H9 (cell line): ENCODE measurements at regions not wholly inside any gene's neighbourhood (a gene's known extent, or its start where the extent isn't known, plus 50 kb on each side); places are given as distances from the start of the nearest gene placed in this dataset.

Experiments used
- DNase-seq: peaks from one replicate; pipeline ENCODE4 v3.0.0-alpha.2; 2017
- H2AFZ ChIP-seq: one replicate; pipeline ENCODE4 v1.6.1; 2013; ENCODE audit warnings: mild to moderate bottlenecking, low read length, control low read depth, moderate library complexity
- H2AK5ac ChIP-seq: 2 replicates; pipeline ENCODE4 v1.6.1; 2013; ENCODE audit warnings: low read length, control low read depth, mixed read lengths; ENCODE audit not compliant: insufficient read length
- H2BK120ac ChIP-seq: one replicate; pipeline ENCODE4 v1.6.1; 2013; ENCODE audit warnings: low read depth, mild to moderate bottlenecking, low read length, control low read depth, inconsistent platforms; ENCODE audit not compliant: poor library complexity, severe bottlenecking
- H2BK12ac ChIP-seq: 2 replicates; pipeline ENCODE4 v1.6.1; 2013; ENCODE audit warnings: low read length, control low read depth, mixed read lengths, low read depth; ENCODE audit not compliant: insufficient read length
- H2BK15ac ChIP-seq: 2 replicates; pipeline ENCODE4 v1.6.1; 2013; ENCODE audit warnings: low read depth, low read length, control low read depth
- H2BK20ac ChIP-seq: one replicate; pipeline ENCODE4 v1.6.1; 2013; ENCODE audit warnings: low read depth, mild to moderate bottlenecking, low read length, control low read depth, inconsistent platforms; ENCODE audit not compliant: poor library complexity, severe bottlenecking
- H2BK5ac ChIP-seq: 2 replicates; pipeline ENCODE4 v1.6.1; 2013; ENCODE audit warnings: low read length, control low read depth, mixed read lengths; ENCODE audit not compliant: insufficient read length
- H3K14ac ChIP-seq: 2 replicates; pipeline ENCODE4 v1.6.1; 2013; ENCODE audit warnings: low read length, control low read depth; ENCODE audit not compliant: insufficient read depth
- H3K18ac ChIP-seq: 2 replicates; pipeline ENCODE4 v1.6.1; 2013; ENCODE audit warnings: low read depth, mild to moderate bottlenecking, mixed read lengths, low read length, control low read depth; ENCODE audit not compliant: insufficient read length
- H3K23ac ChIP-seq: 2 replicates; pipeline ENCODE4 v1.6.1; 2013; ENCODE audit warnings: low read length, control low read depth, mixed read lengths, low read depth; ENCODE audit not compliant: insufficient read length
- H3K23me2 ChIP-seq: 2 replicates; pipeline ENCODE4 v1.6.1; 2013; ENCODE audit warnings: low read depth, mild to moderate bottlenecking, mixed read lengths, low read length, control low read depth; ENCODE audit not compliant: insufficient read length, poor library complexity, severe bottlenecking
- H3K27ac ChIP-seq: 2 replicates; pipeline ENCODE4 v1.5.1; 2013; ENCODE audit warnings: low read length, control low read depth, mixed read lengths, low read depth; ENCODE audit not compliant: insufficient read length
- H3K27me3 ChIP-seq: 2 replicates; pipeline ENCODE4 v1.6.1; 2013; ENCODE audit warnings: low read length, control low read depth, inconsistent platforms; ENCODE audit not compliant: insufficient read depth
- H3K4ac ChIP-seq: 2 replicates; pipeline ENCODE4 v1.6.1; 2013; ENCODE audit warnings: low read depth, mild to moderate bottlenecking, control low read depth, inconsistent platforms, low read length, moderate library complexity
- H3K4me1 ChIP-seq: 2 replicates; pipeline ENCODE4 v1.6.1; 2013; ENCODE audit warnings: low read length, control low read depth, inconsistent platforms; ENCODE audit not compliant: insufficient read depth
- H3K4me2 ChIP-seq: 2 replicates; pipeline ENCODE4 v1.6.1; 2013; ENCODE audit warnings: low read length, control low read depth, mixed read lengths; ENCODE audit not compliant: insufficient read length, insufficient read depth
- H3K56ac ChIP-seq: 2 replicates; pipeline ENCODE4 v1.6.1; 2013; ENCODE audit warnings: low read depth, mild to moderate bottlenecking, mixed read lengths, low read length, control low read depth; ENCODE audit not compliant: insufficient read length
- H3K79me1 ChIP-seq: 2 replicates; pipeline ENCODE4 v1.6.1; 2013; ENCODE audit warnings: low read depth, mild to moderate bottlenecking, moderate library complexity, low read length, control low read depth, inconsistent platforms; ENCODE audit not compliant: insufficient read depth, poor library complexity, severe bottlenecking
- H3K79me2 ChIP-seq: 2 replicates; pipeline ENCODE4 v1.6.1; 2013; ENCODE audit warnings: low read length, control low read depth, inconsistent platforms; ENCODE audit not compliant: insufficient read depth
- H3K9ac ChIP-seq: 2 replicates; pipeline ENCODE4 v1.6.1; 2013; ENCODE audit warnings: low read length, control low read depth, mixed read lengths; ENCODE audit not compliant: insufficient read length; ENCODE audit errors: extremely low read depth
- H3K9me3 ChIP-seq: one replicate; pipeline ENCODE4 v1.6.1; 2013; ENCODE audit warnings: low read depth, low read length, inconsistent platforms; ENCODE audit not compliant: control insufficient read depth
- H3T11ph ChIP-seq: one replicate; pipeline ENCODE4 v1.6.1; 2013; ENCODE audit warnings: mild to moderate bottlenecking, low read length, control low read depth, inconsistent platforms
- H4K20me1 ChIP-seq: one replicate; pipeline ENCODE4 v1.6.1; 2013; ENCODE audit not compliant: control insufficient read depth, insufficient read length, insufficient read depth
- H4K5ac ChIP-seq: 2 replicates; pipeline ENCODE4 v1.6.1; 2013; ENCODE audit warnings: low read depth, mild to moderate bottlenecking, mixed read lengths, low read length, control low read depth; ENCODE audit not compliant: insufficient read length
- H4K8ac ChIP-seq: replicated peaks from 2 replicates; pipeline ENCODE4 v1.6.1; 2013; ENCODE audit warnings: low read length, control low read depth, mixed read lengths, low read depth; ENCODE audit not compliant: insufficient read length
- H4K91ac ChIP-seq: 2 replicates; pipeline ENCODE4 v1.6.1; 2013; ENCODE audit warnings: low read depth, mild to moderate bottlenecking, moderate library complexity, mixed read lengths, low read length, control low read depth; ENCODE audit not compliant: insufficient read length
- H3K27ac Mint-ChIP-seq, 3 experiments: 2 replicates in 2 of 3; 3 replicates in 1 of 3; pipeline ENCODE4 v1.8.0; 2020 to 2021; ENCODE audit warnings: mixed read lengths in 3 of 3, mild to moderate bottlenecking in 1 of 3, moderate library complexity in 1 of 3
- H3K27me3 Mint-ChIP-seq: 2 replicates; pipeline ENCODE4 v1.8.0; 2021; ENCODE audit warnings: low read depth, mild to moderate bottlenecking, moderate library complexity, mixed read lengths
- H3K36me3 Mint-ChIP-seq, 3 experiments: 2 replicates in 2 of 3; 3 replicates in 1 of 3; pipeline ENCODE4 v1.8.0; 2020 to 2021; ENCODE audit warnings: low read depth in 3 of 3, mixed read lengths in 3 of 3; ENCODE audit not compliant: insufficient read depth in 1 of 3
- H3K4me1 Mint-ChIP-seq, 2 experiments: 2 replicates each; pipeline ENCODE4 v1.8.0; 2020; ENCODE audit warnings: mixed read lengths in 2 of 2
- H3K4me3 Mint-ChIP-seq, 2 experiments: 2 replicates in 1 of 2; 3 replicates in 1 of 2; pipeline ENCODE4 v1.8.0; 2020 to 2021; ENCODE audit warnings: mild to moderate bottlenecking in 2 of 2, mixed read lengths in 2 of 2, moderate library complexity in 1 of 2
- H3K9me3 Mint-ChIP-seq, 2 experiments: 2 replicates in 1 of 2; 3 replicates in 1 of 2; pipeline ENCODE4 v1.8.0; 2020; ENCODE audit warnings: mild to moderate bottlenecking in 2 of 2, mixed read lengths in 2 of 2, moderate library complexity in 1 of 2
- WGBS: extraction: QIAGEN DNeasy Blood & Tissue Kit; methylation state at CpG from one replicate; pipeline ENCODE4 v1.1.7; 2013; ENCODE audit warnings: missing lambda C conversion rate, low lambda C conversion rate, mixed read lengths; ENCODE audit not compliant: insufficient read length; ENCODE audit errors: extremely low coverage; 5-methylcytosine and 5-hydroxymethylcytosine counted together
- TF ChIP-seq, protein P1 (sequence below): fragments of 200-600 bp; sonication (generic); conservative IDR thresholded peaks from 3 replicates; pipeline ENCODE4 v1.8.0; 2021; ENCODE audit warnings: antibody characterized with exemption, mild to moderate bottlenecking

DNA sequence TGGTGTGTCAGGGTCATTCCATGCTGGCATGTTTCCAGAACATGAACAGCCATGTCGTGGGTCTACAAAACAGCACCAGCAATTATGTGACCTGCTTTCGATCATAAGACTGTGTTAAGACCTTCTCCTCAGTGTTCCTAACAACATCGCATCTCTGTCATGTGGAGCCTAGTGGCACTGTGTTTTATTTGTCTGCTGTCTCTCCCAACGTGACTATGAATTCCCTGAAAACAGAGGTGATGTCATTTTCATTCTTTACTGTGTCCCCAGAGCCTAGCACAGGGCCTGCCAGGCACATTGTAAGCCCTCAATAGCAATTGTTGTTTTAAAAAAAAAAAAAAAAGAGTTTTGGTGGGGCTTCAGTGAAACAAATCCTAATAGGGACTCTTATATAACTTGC, 94.2 kb upstream of the IL12A start:
- DNase-seq = no peak
- H3K9ac ChIP-seq = no peak overlapping the region
- no peak overlapping the region for H2BK5ac ChIP-seq
- H3K4me3 Mint-ChIP-seq = no peak overlapping the region
- no peaks in the 10 kb centered on the region for H3K23me2 ChIP-seq
- H3K27me3 Mint-ChIP-seq = no peaks in the 10 kb centered on the region
- H3T11ph ChIP-seq = no peak overlapping the region
- no peak overlapping the region for H2BK12ac ChIP-seq
- H3K56ac ChIP-seq = no peak overlapping the region
- H3K79me2 ChIP-seq = no peaks in the 10 kb centered on the region
- H3K9me3 Mint-ChIP-seq = no peaks in the 10 kb centered on the region
- no peak overlapping the region for H3K27ac ChIP-seq
- H2BK20ac ChIP-seq = no peak overlapping the region
- H3K4me2 ChIP-seq = no peak overlapping the region
- no peaks in the 10 kb centered on the region for H3K9me3 ChIP-seq
- TF ChIP-seq, protein P1, sequence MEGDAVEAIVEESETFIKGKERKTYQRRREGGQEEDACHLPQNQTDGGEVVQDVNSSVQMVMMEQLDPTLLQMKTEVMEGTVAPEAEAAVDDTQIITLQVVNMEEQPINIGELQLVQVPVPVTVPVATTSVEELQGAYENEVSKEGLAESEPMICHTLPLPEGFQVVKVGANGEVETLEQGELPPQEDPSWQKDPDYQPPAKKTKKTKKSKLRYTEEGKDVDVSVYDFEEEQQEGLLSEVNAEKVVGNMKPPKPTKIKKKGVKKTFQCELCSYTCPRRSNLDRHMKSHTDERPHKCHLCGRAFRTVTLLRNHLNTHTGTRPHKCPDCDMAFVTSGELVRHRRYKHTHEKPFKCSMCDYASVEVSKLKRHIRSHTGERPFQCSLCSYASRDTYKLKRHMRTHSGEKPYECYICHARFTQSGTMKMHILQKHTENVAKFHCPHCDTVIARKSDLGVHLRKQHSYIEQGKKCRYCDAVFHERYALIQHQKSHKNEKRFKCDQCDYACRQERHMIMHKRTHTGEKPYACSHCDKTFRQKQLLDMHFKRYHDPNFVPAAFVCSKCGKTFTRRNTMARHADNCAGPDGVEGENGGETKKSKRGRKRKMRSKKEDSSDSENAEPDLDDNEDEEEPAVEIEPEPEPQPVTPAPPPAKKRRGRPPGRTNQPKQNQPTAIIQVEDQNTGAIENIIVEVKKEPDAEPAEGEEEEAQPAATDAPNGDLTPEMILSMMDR = no peak
- H3K4ac ChIP-seq = no peak overlapping the region
- H3K14ac ChIP-seq = no peak overlapping the region
- peaks cover 0 to 21% (median 4%) of the 10 kb centered on the region in 3 experiments; a peak in 5 of 7 replicates for H3K36me3 Mint-ChIP-seq
- no peak overlapping the region for H3K18ac ChIP-seq
- H3K27ac Mint-ChIP-seq = no peak overlapping the region
- no peaks in the 10 kb centered on the region for H3K27me3 ChIP-seq
- no peak overlapping the region for H2BK120ac ChIP-seq
- H3K23ac ChIP-seq = no peak overlapping the region
- H3K79me1 ChIP-seq = no peaks in the 10 kb centered on the region
- H4K5ac ChIP-seq = no peak overlapping the region
- no CpG with 5 or more reads among the region's 4 CpGs for WGBS
- H4K91ac ChIP-seq = no peak overlapping the region
- H4K8ac ChIP-seq = no peak overlapping the region
- no peaks in the 10 kb centered on the region for H4K20me1 ChIP-seq
- no peak overlapping the region for H2AK5ac ChIP-seq
- no peak overlapping the region for H2BK15ac ChIP-seq
- H2AFZ ChIP-seq = no peak overlapping the region
- H3K4me1 ChIP-seq = no peaks in the 10 kb centered on the region
- no peaks in the 10 kb centered on the region for H3K4me1 Mint-ChIP-seq
